Astrocyte (in vitro differentiated cells and primary cell): ENCODE measurements at regions not wholly inside any gene's neighbourhood (a gene's known extent, or its start where the extent isn't known, plus 50 kb on each side); places are given as distances from the start of the nearest gene placed in this dataset.

Experiments
- DNase-seq: peaks from one replicate; pipeline ENCODE4 v3.0.0-alpha.2; 2010; ENCODE audit warnings: low read depth
- FAIRE-seq: peaks from 2 replicates; lab custom pipeline; 2011; peaks lifted over from hg19 to GRCh38; lab: Jason Lieb, UNC
- H2AFZ ChIP-seq: 2 replicates; pipeline ENCODE4 v1.6.0; 2012; ENCODE audit warnings: low read depth, low read length, inconsistent platforms
- H3K27ac ChIP-seq: 2 replicates; pipeline ENCODE4 v1.5.1; 2011; ENCODE audit warnings: low read depth, low read length, inconsistent platforms
- H3K27me3 ChIP-seq: 2 replicates; pipeline ENCODE4 v1.6.0; 2011; ENCODE audit warnings: low read length, inconsistent platforms; ENCODE audit not compliant: insufficient read depth
- H3K36me3 ChIP-seq: 2 replicates; pipeline ENCODE4 v1.5.1; 2011; ENCODE audit warnings: low read length, inconsistent platforms; ENCODE audit not compliant: insufficient read depth
- H3K4me1 ChIP-seq: 2 replicates; pipeline ENCODE4 v1.5.1; 2011; ENCODE audit warnings: low read length, inconsistent platforms; ENCODE audit not compliant: insufficient read depth
- H3K4me2 ChIP-seq: 2 replicates; pipeline ENCODE4 v1.6.0; 2012; ENCODE audit warnings: low read length, inconsistent platforms
- H3K4me3 ChIP-seq: 2 replicates; pipeline ENCODE4 v1.5.1; 2011; ENCODE audit warnings: low read depth, mild to moderate bottlenecking, low read length, inconsistent platforms; ENCODE audit not compliant: insufficient read depth
- H3K79me2 ChIP-seq: 2 replicates; pipeline ENCODE4 v1.6.0; 2012; ENCODE audit warnings: mild to moderate bottlenecking, low read length, inconsistent platforms; ENCODE audit not compliant: insufficient read depth
- H3K9ac ChIP-seq: 2 replicates; pipeline ENCODE4 v1.6.0; 2012; ENCODE audit warnings: mild to moderate bottlenecking, low read length, inconsistent platforms
- H3K9me3 ChIP-seq: 2 replicates; pipeline ENCODE4 v1.5.1; 2012; ENCODE audit warnings: low read depth, mild to moderate bottlenecking, low read length, inconsistent platforms; ENCODE audit not compliant: insufficient read depth
- H4K20me1 ChIP-seq: 2 replicates; pipeline ENCODE4 v1.6.0; 2012; ENCODE audit warnings: low read length, inconsistent platforms; ENCODE audit not compliant: insufficient read depth
- H3K27ac Mint-ChIP-seq: one replicate; pipeline ENCODE4 v1.8.0; 2021; ENCODE audit warnings: mild to moderate bottlenecking, mixed read lengths; ENCODE audit not compliant: unreplicated experiment
- H3K27me3 Mint-ChIP-seq: one replicate; pipeline ENCODE4 v1.8.0; 2021; ENCODE audit warnings: low read depth, mixed read lengths; ENCODE audit not compliant: unreplicated experiment
- H3K36me3 Mint-ChIP-seq: one replicate; pipeline ENCODE4 v1.8.0; 2021; ENCODE audit warnings: low read depth, mixed read lengths; ENCODE audit not compliant: unreplicated experiment
- H3K4me1 Mint-ChIP-seq: one replicate; pipeline ENCODE4 v1.8.0; 2021; ENCODE audit warnings: low read depth, mixed read lengths; ENCODE audit not compliant: unreplicated experiment
- H3K4me3 Mint-ChIP-seq: one replicate; pipeline ENCODE4 v1.8.0; 2021; ENCODE audit warnings: mild to moderate bottlenecking, moderate library complexity, mixed read lengths; ENCODE audit not compliant: unreplicated experiment
- H3K9me3 Mint-ChIP-seq: one replicate; pipeline ENCODE4 v1.8.0; 2021; ENCODE audit warnings: mild to moderate bottlenecking, mixed read lengths; ENCODE audit not compliant: unreplicated experiment
- EZH2 ChIP-seq: IDR thresholded peaks from 2 replicates; pipeline ENCODE4 v1.6.1; 2012; ENCODE audit warnings: mild to moderate bottlenecking, low read length, inconsistent platforms; ENCODE audit not compliant: insufficient read depth
- TF ChIP-seq, protein P1 (sequence below): IDR thresholded peaks from 2 replicates; pipeline ENCODE4 v1.5.1; 2011; ENCODE audit warnings: low read depth, mild to moderate bottlenecking, inconsistent platforms, low read length, moderate library complexity; ENCODE audit not compliant: insufficient read depth

GRCh38 chr9:92224177-92224576 is 69.3 kb downstream of the IARS1 start:
- Histone ChIP-seq H2AFZ (no peak overlapping the region), H3K9ac (no peak overlapping the region), H3K36me3 (peaks cover 66% of the 10 kb centered on the region), H3K4me3 (no peak overlapping the region), H3K27ac (no peak overlapping the region), H3K9me3 (no peaks in the 10 kb centered on the region), H4K20me1 (peaks cover 7% of the 10 kb centered on the region), H3K4me1 (no peaks in the 10 kb centered on the region), H3K4me2 (no peak overlapping the region), H3K27me3 (no peaks in the 10 kb centered on the region), H3K79me2 (peaks cover 24% of the 10 kb centered on the region)
- no peaks in the 10 kb centered on the region for H3K27me3 Mint-ChIP-seq
- DNase-seq = no peak
- TF ChIP-seq EZH2 = no peak
- TF ChIP-seq, protein P1, sequence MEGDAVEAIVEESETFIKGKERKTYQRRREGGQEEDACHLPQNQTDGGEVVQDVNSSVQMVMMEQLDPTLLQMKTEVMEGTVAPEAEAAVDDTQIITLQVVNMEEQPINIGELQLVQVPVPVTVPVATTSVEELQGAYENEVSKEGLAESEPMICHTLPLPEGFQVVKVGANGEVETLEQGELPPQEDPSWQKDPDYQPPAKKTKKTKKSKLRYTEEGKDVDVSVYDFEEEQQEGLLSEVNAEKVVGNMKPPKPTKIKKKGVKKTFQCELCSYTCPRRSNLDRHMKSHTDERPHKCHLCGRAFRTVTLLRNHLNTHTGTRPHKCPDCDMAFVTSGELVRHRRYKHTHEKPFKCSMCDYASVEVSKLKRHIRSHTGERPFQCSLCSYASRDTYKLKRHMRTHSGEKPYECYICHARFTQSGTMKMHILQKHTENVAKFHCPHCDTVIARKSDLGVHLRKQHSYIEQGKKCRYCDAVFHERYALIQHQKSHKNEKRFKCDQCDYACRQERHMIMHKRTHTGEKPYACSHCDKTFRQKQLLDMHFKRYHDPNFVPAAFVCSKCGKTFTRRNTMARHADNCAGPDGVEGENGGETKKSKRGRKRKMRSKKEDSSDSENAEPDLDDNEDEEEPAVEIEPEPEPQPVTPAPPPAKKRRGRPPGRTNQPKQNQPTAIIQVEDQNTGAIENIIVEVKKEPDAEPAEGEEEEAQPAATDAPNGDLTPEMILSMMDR = no peak
- H3K4me3 Mint-ChIP-seq = no peak overlapping the region
- no peaks in the 10 kb centered on the region for H3K4me1 Mint-ChIP-seq
- no peak for FAIRE-seq
- H3K36me3 Mint-ChIP-seq = peaks cover 34% of the 10 kb centered on the region
- no peak overlapping the region for H3K27ac Mint-ChIP-seq
- H3K9me3 Mint-ChIP-seq = no peaks in the 10 kb centered on the region

DNA sequence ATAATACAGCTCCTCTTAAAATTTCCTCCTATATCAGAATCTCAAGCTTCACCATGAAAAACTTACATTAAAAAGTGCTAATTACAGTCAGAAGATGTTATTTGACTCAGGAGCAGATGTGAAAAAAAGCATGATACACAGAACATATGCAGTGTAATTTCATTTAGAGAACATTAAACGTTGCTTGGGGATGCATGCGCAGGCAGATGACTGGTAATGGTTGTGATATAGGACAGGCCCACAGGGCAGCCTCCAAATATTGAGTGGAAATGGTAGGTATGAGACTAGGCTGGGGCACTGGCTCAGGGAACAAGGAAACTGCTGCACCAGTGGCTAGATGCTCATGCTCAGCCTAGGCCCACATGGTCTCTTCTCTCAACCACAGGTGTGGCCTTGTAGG is 69.7 kb downstream of the IARS1 start:
- Histone ChIP-seq H3K4me3 (no peak overlapping the region), H3K36me3 (peaks cover 63% of the 10 kb centered on the region), H3K9me3 (no peaks in the 10 kb centered on the region), H4K20me1 (peaks cover 7% of the 10 kb centered on the region), H3K27ac (no peak overlapping the region), H3K27me3 (no peaks in the 10 kb centered on the region), H3K79me2 (peaks cover 20% of the 10 kb centered on the region), H2AFZ (no peak overlapping the region), H3K9ac (no peak overlapping the region), H3K4me2 (no peak overlapping the region), H3K4me1 (no peaks in the 10 kb centered on the region)
- TF ChIP-seq, protein P1 = no peak
- TF ChIP-seq EZH2 = no peak
- Mint-ChIP-seq H3K27ac (no peak overlapping the region), H3K36me3 (peaks cover 34% of the 10 kb centered on the region), H3K4me1 (no peaks in the 10 kb centered on the region), H3K27me3 (no peaks in the 10 kb centered on the region), H3K4me3 (no peak overlapping the region), H3K9me3 (no peaks in the 10 kb centered on the region)
- FAIRE-seq = no peak
- no peak for DNase-seq

DNA sequence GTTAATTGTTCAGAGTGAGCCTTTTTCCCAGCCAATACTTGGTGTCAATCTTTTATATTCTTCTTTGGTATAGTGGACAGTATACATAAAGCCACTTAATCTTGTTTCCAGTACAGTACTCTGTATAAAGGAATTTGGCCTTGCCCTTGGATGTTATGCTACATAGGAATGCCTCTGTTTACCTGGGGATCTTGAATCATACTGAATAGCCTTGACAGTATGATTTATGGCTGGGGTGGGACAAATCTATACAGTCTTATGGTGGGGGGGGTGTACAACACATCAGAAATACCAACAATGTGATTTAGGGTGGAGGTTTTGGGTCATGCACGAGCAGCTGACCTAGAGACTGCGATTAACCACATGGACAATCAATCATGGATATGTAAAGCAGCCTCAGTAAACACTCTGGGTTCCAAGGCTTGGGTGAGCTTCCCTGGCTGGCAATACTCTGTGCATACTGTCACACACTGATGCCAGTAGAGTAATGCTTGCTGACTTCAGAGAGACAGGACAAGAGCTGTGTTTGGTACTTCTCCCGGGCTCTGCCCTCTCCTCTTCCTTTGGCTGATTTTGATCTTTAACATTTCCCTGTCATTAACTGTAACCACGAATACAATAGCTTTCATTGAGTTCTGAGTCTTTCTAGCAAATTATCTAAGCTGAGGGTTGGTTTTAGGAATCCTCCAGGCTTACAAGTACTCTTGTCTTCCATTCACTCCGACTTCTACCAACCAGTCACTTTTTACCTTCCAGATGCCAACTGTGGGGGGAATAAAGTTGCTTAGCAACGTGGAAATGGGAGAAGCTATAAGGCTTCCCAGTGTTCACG is 84.6 kb downstream of the IARS1 start:
- no peak overlapping the region for H3K4me3 ChIP-seq
- no peaks in the 10 kb centered on the region for H3K27me3 Mint-ChIP-seq
- no peak overlapping the region for H3K27ac ChIP-seq
- FAIRE-seq (no peak), DNase-seq (no peak)
- no peaks in the 10 kb centered on the region for H3K4me1 ChIP-seq
- H4K20me1 ChIP-seq = peaks cover 5% of the 10 kb centered on the region
- H3K9me3 ChIP-seq = no peaks in the 10 kb centered on the region
- H2AFZ ChIP-seq = no peak overlapping the region
- no peak overlapping the region for H3K4me3 Mint-ChIP-seq
- H3K27me3 ChIP-seq = no peaks in the 10 kb centered on the region
- H3K4me2 ChIP-seq = no peak overlapping the region
- H3K79me2 ChIP-seq = no peaks in the 10 kb centered on the region
- H3K36me3 ChIP-seq = peaks cover 50% of the 10 kb centered on the region
- H3K4me1 Mint-ChIP-seq = peaks cover under 1% of the 10 kb centered on the region
- H3K36me3 Mint-ChIP-seq = peaks cover 42% of the 10 kb centered on the region
- no peak overlapping the region for H3K27ac Mint-ChIP-seq
- H3K9ac ChIP-seq = no peak overlapping the region
- no peaks in the 10 kb centered on the region for H3K9me3 Mint-ChIP-seq
- no peak for TF ChIP-seq EZH2
- TF ChIP-seq, protein P1 = no peak
